ENCODE measurements at regions not wholly inside any gene's neighbourhood (a gene's known extent, or its start where the extent isn't known, plus 50 kb on each side); places are given as distances from the start of the nearest gene placed in this dataset.

- no peak for DNase-seq
Observed at GRCh38 chr2:220065581-220065980, 438.2 kb downstream of the SLC4A3 start.

GRCh38 chr2:220068846-220069245 is 441.4 kb downstream of the SLC4A3 start:
- DNase-seq = no peak

GRCh38 chr2:220070349-220070748 is 442.9 kb downstream of the SLC4A3 start:
- DNase-seq = no peak

- DNase-seq = no peak
Observed at GRCh38 chr2:220071696-220072095, 444.3 kb downstream of the SLC4A3 start.

- DNase-seq = no peak
Observed at GRCh38 chr2:220072669-220073220, 445.3 kb downstream of the SLC4A3 start.

GRCh38 chr2:220075835-220076234 is 448.4 kb downstream of the SLC4A3 start:
- no peak for DNase-seq

GRCh38 chr2:220076734-220077133 is 449.3 kb downstream of the SLC4A3 start:
- DNase-seq = no peak

- DNase-seq = no peak
Observed at GRCh38 chr2:220077488-220077887, 450.1 kb downstream of the SLC4A3 start.

GRCh38 chr2:220078439-220078838 is 451.0 kb downstream of the SLC4A3 start:
- no peak for DNase-seq

- DNase-seq = no peak
Observed at GRCh38 chr2:220079595-220079994, 452.2 kb downstream of the SLC4A3 start.

GRCh38 chr2:220081171-220081570 is 453.7 kb downstream of the SLC4A3 start:
- DNase-seq = no peak

GRCh38 chr2:220090050-220090449 is 462.6 kb downstream of the SLC4A3 start:
- DNase-seq = no peak

- DNase-seq = no peak
Observed at GRCh38 chr2:220096406-220096805, 469.0 kb downstream of the SLC4A3 start.

- DNase-seq = no peak
Observed at GRCh38 chr2:220101980-220102379, 474.6 kb downstream of the SLC4A3 start.

- no peak for DNase-seq
Observed at GRCh38 chr2:220103596-220103995, 476.2 kb downstream of the SLC4A3 start.

- no peak for DNase-seq
Observed at GRCh38 chr2:220104871-220105351, 477.5 kb downstream of the SLC4A3 start.

GRCh38 chr2:220106065-220106464 is 478.6 kb downstream of the SLC4A3 start:
- DNase-seq = no peak

GRCh38 chr2:220107380-220107791 is 480.0 kb downstream of the SLC4A3 start:
- no peak for DNase-seq

GRCh38 chr2:220114443-220114842 is 487.0 kb downstream of the SLC4A3 start:
- DNase-seq = no peak

GRCh38 chr2:220117025-220117424 is 489.6 kb downstream of the SLC4A3 start:
- no peak for DNase-seq

GRCh38 chr2:220120041-220120440 is 492.6 kb downstream of the SLC4A3 start:
- no peak for DNase-seq

- DNase-seq = no peak
Observed at GRCh38 chr2:220123751-220124150, 496.3 kb downstream of the SLC4A3 start.

GRCh38 chr2:220125551-220125950 is 498.1 kb downstream of the SLC4A3 start:
- no peak for DNase-seq

GRCh38 chr2:220127311-220127710 is 499.9 kb downstream of the SLC4A3 start:
- DNase-seq = no peak

- DNase-seq = no peak
Observed at GRCh38 chr2:220127876-220128275, 500.4 kb downstream of the SLC4A3 start.
